GM19397 (cell line): ENCODE measurements at regions not wholly inside any gene's neighbourhood (a gene's known extent, or its start where the extent isn't known, plus 50 kb on each side); places are given as distances from the start of the nearest gene placed in this dataset.
"Not testable (repeated sequence)": the region's sequence is repeated elsewhere in the genome, so short reads cannot be mapped to it uniquely, and the experiment has no call there.

Source experiments
- ATAC-seq: cut with Tn5 transposase; IDR thresholded peaks from one replicate; pipeline ENCODE4 v1.9.1; 2021; ENCODE audit warnings: mild to moderate bottlenecking, moderate library complexity; ENCODE audit not compliant: unreplicated experiment

- ATAC-seq = no peak
These were observed 997.1 kb upstream of the ARRDC3 start for GRCh38 chr5:92380069-92380770.

- no peak for ATAC-seq
These were observed 996.0 kb upstream of the ARRDC3 start for GRCh38 chr5:92378966-92379611.

GRCh38 chr5:92374859-92375258 lies 991.7 kb upstream of the ARRDC3 start:
- no peak for ATAC-seq

- no peak for ATAC-seq
These were observed 989.6 kb upstream of the ARRDC3 start for GRCh38 chr5:92372766-92373165.

- ATAC-seq = no peak
These were observed 988.7 kb upstream of the ARRDC3 start for GRCh38 chr5:92371889-92372235.

- no peak for ATAC-seq
These were observed 988.2 kb upstream of the ARRDC3 start for GRCh38 chr5:92371171-92371888.

GRCh38 chr5:92370032-92370431 lies 986.9 kb upstream of the ARRDC3 start:
- no peak for ATAC-seq

- no peak for ATAC-seq
These were observed 986.5 kb upstream of the ARRDC3 start for GRCh38 chr5:92369587-92369986.

GRCh38 chr5:92364986-92365550 lies 982.0 kb upstream of the ARRDC3 start:
- no peak for ATAC-seq

GRCh38 chr5:92353107-92354030 lies 970.3 kb upstream of the ARRDC3 start:
- ATAC-seq = no peak

- ATAC-seq = no peak
These were observed 954.7 kb upstream of the ARRDC3 start for GRCh38 chr5:92337772-92338234.

- ATAC-seq = no peak
These were observed 948.9 kb upstream of the ARRDC3 start for GRCh38 chr5:92332039-92332438.

GRCh38 chr5:92330365-92330764 lies 947.2 kb upstream of the ARRDC3 start:
- no peak for ATAC-seq

GRCh38 chr5:92329759-92330158 lies 946.6 kb upstream of the ARRDC3 start:
- no peak for ATAC-seq

- no peak for ATAC-seq
These were observed 945.6 kb upstream of the ARRDC3 start for GRCh38 chr5:92328584-92329259.

GRCh38 chr5:92320446-92320845 lies 937.3 kb upstream of the ARRDC3 start:
- no peak for ATAC-seq

- no peak for ATAC-seq
These were observed 930.3 kb upstream of the ARRDC3 start for GRCh38 chr5:92313385-92313784.

GRCh38 chr5:92309336-92309991 lies 926.3 kb upstream of the ARRDC3 start:
- no peak for ATAC-seq

GRCh38 chr5:92308679-92309078 lies 925.6 kb upstream of the ARRDC3 start:
- ATAC-seq = no peak

GRCh38 chr5:92302356-92302755 lies 919.2 kb upstream of the ARRDC3 start:
- ATAC-seq = not testable (repeated sequence)
